ENCODE measurements at regions not wholly inside any gene's neighbourhood (a gene's known extent, or its start where the extent isn't known, plus 50 kb on each side); places are given as distances from the start of the nearest gene placed in this dataset.
"Not testable (repeated sequence)": the region's sequence is repeated elsewhere in the genome, so short reads cannot be mapped to it uniquely, and the experiment has no call there.

DNA sequence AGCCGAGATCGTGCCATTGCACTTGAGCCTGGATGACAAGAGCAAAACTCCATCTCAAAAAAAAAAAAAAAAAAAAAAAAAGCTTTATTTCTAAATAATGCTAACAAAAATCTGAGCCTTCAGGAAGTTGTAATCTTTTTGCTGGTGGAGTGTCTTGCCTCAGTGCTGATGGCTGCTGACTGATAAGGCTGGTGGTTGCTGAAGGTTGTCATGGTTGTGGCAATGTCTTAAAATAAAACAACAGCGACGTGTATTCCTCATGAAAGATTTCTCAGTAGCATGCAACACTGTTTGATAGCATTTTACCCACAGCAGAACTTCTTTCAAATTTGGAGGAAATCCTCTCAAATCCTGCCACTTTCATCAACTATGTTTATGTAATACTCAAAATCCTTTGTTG, 77.4 kb upstream of the PTPRG start:
- H3K36me3 ChIP-seq (ENCODE audit: control insufficient read depth in 3 of 3, insufficient read depth in 2 of 3, low read depth in 1 of 3, low read length in 3 of 3), result no peaks in the 10 kb centered on the region
- no peak overlapping the region for H3K27ac ChIP-seq (ENCODE audit: low read depth in 1 of 3, low read length in 2 of 3)
- WGBS, 3 donors, result 77 to 90% (median 89%) methylated on average over 3 to 4 of the region's 4 CpGs
- no peaks in the 10 kb centered on the region for H3K4me1 ChIP-seq (ENCODE audit: control insufficient read depth in 3 of 3, insufficient read depth in 2 of 3, low read depth in 1 of 3, low read length in 2 of 3)
- H3K27me3 ChIP-seq (ENCODE audit: control insufficient read depth in 3 of 3, insufficient read depth in 3 of 3, low read length in 3 of 3), result no peaks in the 10 kb centered on the region
- FAIRE-seq (no peak), DNase-seq (no peak)
- no peak overlapping the region for H3K4me3 ChIP-seq (ENCODE audit: low read depth in 1 of 3, low read length in 3 of 3)
- H3K9me3 ChIP-seq (ENCODE audit: control insufficient read depth in 2 of 2, insufficient read depth in 1 of 2, low read depth in 1 of 2, low read length in 1 of 2), result no peaks in the 10 kb centered on the region

DNA sequence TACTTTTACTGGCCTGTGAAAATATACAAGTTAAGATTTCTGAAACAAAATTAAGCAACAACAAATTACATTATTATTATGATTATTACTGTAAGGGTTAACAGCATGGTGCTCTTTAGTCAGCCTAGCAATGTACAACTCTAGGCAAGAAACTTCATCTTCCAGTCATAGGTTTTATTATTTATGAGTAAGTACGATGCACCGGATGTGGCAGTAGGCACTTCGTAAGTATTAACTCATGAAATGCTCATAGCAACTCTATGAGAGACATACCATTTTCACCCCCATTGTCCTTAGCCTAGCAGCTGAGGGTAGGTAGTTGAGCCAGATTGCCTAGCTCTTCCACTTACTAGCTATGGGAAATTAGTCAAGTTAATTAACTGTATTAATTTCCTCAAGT, 68.0 kb upstream of the PTPRG start:
- H3K27ac ChIP-seq (ENCODE audit: low read depth in 1 of 3, low read length in 2 of 3), result no peak overlapping the region
- H3K4me3 ChIP-seq (ENCODE audit: low read depth in 1 of 3, low read length in 3 of 3), result no peak overlapping the region
- DNase-seq (no peak), FAIRE-seq (no peak)
- no peaks in the 10 kb centered on the region for H3K9me3 ChIP-seq (ENCODE audit: control insufficient read depth in 2 of 2, insufficient read depth in 1 of 2, low read depth in 1 of 2, low read length in 1 of 2)
- no peaks in the 10 kb centered on the region for H3K36me3 ChIP-seq (ENCODE audit: control insufficient read depth in 3 of 3, insufficient read depth in 2 of 3, low read depth in 1 of 3, low read length in 3 of 3)
- 85 to 89% (median 89%) methylated on average over 3 of the region's 3 CpGs for WGBS, 3 donors
- no peaks in the 10 kb centered on the region for H3K27me3 ChIP-seq (ENCODE audit: control insufficient read depth in 3 of 3, insufficient read depth in 3 of 3, low read length in 3 of 3)
- H3K4me1 ChIP-seq (ENCODE audit: control insufficient read depth in 3 of 3, insufficient read depth in 2 of 3, low read depth in 1 of 3, low read length in 2 of 3), result no peaks in the 10 kb centered on the region

DNA sequence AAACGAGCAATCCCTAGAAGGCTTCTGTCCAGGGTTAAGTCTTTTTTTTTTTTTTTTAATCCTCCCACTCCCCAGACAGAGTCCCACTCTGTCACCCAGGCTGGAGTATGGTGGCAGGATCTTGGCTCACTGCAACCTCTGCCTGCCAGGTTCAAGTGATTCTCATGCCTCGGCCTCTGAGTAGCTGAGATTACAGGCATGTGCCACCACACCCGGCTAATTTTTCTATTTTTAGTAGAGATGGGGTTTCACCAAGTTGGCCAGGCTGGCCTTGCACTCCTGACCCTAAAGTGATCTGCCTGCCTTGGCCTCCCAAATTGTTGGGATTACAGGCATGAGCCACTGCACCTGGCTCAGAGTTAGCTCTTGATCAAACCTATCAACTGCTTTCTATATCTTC, 67.1 kb upstream of the PTPRG start:
- 77 to 82% (median 81%) methylated on average over 3 of the region's 3 CpGs for WGBS, 3 donors
- FAIRE-seq; H3K4me3 ChIP-seq (ENCODE audit: low read depth in 1 of 3, low read length in 3 of 3); H3K27me3 ChIP-seq (ENCODE audit: control insufficient read depth in 3 of 3, insufficient read depth in 3 of 3, low read length in 3 of 3); H3K4me1 ChIP-seq (ENCODE audit: control insufficient read depth in 3 of 3, insufficient read depth in 2 of 3, low read depth in 1 of 3, low read length in 2 of 3); H3K27ac ChIP-seq (ENCODE audit: low read depth in 1 of 3, low read length in 2 of 3); H3K36me3 ChIP-seq (ENCODE audit: control insufficient read depth in 3 of 3, insufficient read depth in 2 of 3, low read depth in 1 of 3, low read length in 3 of 3); DNase-seq; H3K9me3 ChIP-seq (ENCODE audit: control insufficient read depth in 2 of 2, insufficient read depth in 1 of 2, low read depth in 1 of 2, low read length in 1 of 2): not testable (repeated sequence)

DNA sequence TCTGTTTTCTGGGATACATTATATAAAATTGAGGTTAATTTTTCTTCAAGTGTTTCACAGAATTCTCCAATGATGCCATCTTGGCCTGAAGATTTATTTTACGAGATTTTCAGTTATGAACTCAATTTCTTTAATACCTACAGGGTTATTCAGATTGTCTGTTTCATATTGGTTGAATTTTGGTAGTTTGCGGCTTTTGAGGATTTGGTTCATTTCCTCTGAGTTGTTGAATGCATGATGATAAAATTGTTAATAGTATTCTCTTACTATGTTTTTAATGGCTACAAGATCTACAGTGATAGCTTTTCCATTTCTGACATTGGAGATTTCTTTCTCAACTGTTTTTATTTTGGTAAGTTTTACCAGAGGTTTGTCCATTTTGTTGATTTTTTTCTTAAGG, 63.9 kb upstream of the PTPRG start:
- Histone ChIP-seq H3K36me3 (ENCODE audit: control insufficient read depth in 3 of 3, insufficient read depth in 2 of 3, low read depth in 1 of 3, low read length in 3 of 3) (no peaks in the 10 kb centered on the region), H3K4me1 (ENCODE audit: control insufficient read depth in 3 of 3, insufficient read depth in 2 of 3, low read depth in 1 of 3, low read length in 2 of 3) (no peaks in the 10 kb centered on the region), H3K27ac (ENCODE audit: low read depth in 1 of 3, low read length in 2 of 3) (no peak overlapping the region), H3K4me3 (ENCODE audit: low read depth in 1 of 3, low read length in 3 of 3) (no peak overlapping the region), H3K9me3 (ENCODE audit: control insufficient read depth in 2 of 2, insufficient read depth in 1 of 2, low read depth in 1 of 2, low read length in 1 of 2) (no peaks in the 10 kb centered on the region), H3K27me3 (ENCODE audit: control insufficient read depth in 3 of 3, insufficient read depth in 3 of 3, low read length in 3 of 3) (no peaks in the 10 kb centered on the region)
- FAIRE-seq (no peak), DNase-seq (no peak)
- WGBS, 3 donors, result 89 to 91% (median 89%) methylated on average over 2 of the region's 2 CpGs

- 77 to 89% (median 84%) methylated on average over 5 of the region's 5 CpGs for WGBS, 3 donors
- FAIRE-seq, result no peak
Measured at GRCh38 chr3:61505197-61505596, 56.2 kb upstream of the PTPRG start.

GRCh38 chr3:61507946-61508345, 53.4 kb upstream of the PTPRG start:
- Histone ChIP-seq H3K9me3 (ENCODE audit: control insufficient read depth in 2 of 2, insufficient read depth in 1 of 2, low read depth in 1 of 2, low read length in 1 of 2) (no peaks in the 10 kb centered on the region), H3K27ac (ENCODE audit: low read depth in 1 of 3, low read length in 2 of 3) (no peak overlapping the region), H3K4me3 (ENCODE audit: low read depth in 1 of 3, low read length in 3 of 3) (no peak overlapping the region), H3K27me3 (ENCODE audit: control insufficient read depth in 3 of 3, insufficient read depth in 3 of 3, low read length in 3 of 3) (no peaks in the 10 kb centered on the region), H3K4me1 (ENCODE audit: control insufficient read depth in 3 of 3, insufficient read depth in 2 of 3, low read depth in 1 of 3, low read length in 2 of 3) (no peaks in the 10 kb centered on the region), H3K36me3 (ENCODE audit: control insufficient read depth in 3 of 3, insufficient read depth in 2 of 3, low read depth in 1 of 3, low read length in 3 of 3) (no peaks in the 10 kb centered on the region)
- DNase-seq (no peak), FAIRE-seq (no peak)
- 77 to 92% (median 88%) methylated on average over 1 of the region's 1 CpG for WGBS, 3 donors

More at GRCh38 chr3:61505197-61505596, 56.2 kb upstream of the PTPRG start:
- no peak for DNase-seq
- Histone ChIP-seq H3K27me3 (ENCODE audit: control insufficient read depth in 3 of 3, insufficient read depth in 3 of 3, low read length in 3 of 3) (no peaks in the 10 kb centered on the region), H3K9me3 (ENCODE audit: control insufficient read depth in 2 of 2, insufficient read depth in 1 of 2, low read depth in 1 of 2, low read length in 1 of 2) (no peaks in the 10 kb centered on the region), H3K36me3 (ENCODE audit: control insufficient read depth in 3 of 3, insufficient read depth in 2 of 3, low read depth in 1 of 3, low read length in 3 of 3) (no peaks in the 10 kb centered on the region), H3K4me1 (ENCODE audit: control insufficient read depth in 3 of 3, insufficient read depth in 2 of 3, low read depth in 1 of 3, low read length in 2 of 3) (no peaks in the 10 kb centered on the region), H3K4me3 (ENCODE audit: low read depth in 1 of 3, low read length in 3 of 3) (no peak overlapping the region), H3K27ac (ENCODE audit: low read depth in 1 of 3, low read length in 2 of 3) (no peak overlapping the region)
